Testis (tissue), 2 donors: ENCODE measurements at regions not wholly inside any gene's neighbourhood (a gene's known extent, or its start where the extent isn't known, plus 50 kb on each side); places are given as distances from the start of the nearest gene placed in this dataset.

Experiments used
- POLR2A ChIP-seq: fragments of 450-650 bp; IDR thresholded peaks from one replicate; pipeline ENCODE4 v1.6.1; 2017; ENCODE audit warnings: antibody characterized with exemption, mild to moderate bottlenecking, moderate library complexity
- TF ChIP-seq, protein P1 (sequence below), 3 experiments: fragments of 450-650 bp in 2 of 3; fragments of 200-600 bp in 1 of 3; sonication (generic) in 1 of 3; IDR thresholded peaks; one replicate each; pipeline ENCODE4 v1.5.1; 2016 to 2019; ENCODE audit warnings: antibody characterized with exemption in 3 of 3, mild to moderate bottlenecking in 2 of 3, moderate library complexity in 1 of 3

- TF ChIP-seq, protein P1, sequence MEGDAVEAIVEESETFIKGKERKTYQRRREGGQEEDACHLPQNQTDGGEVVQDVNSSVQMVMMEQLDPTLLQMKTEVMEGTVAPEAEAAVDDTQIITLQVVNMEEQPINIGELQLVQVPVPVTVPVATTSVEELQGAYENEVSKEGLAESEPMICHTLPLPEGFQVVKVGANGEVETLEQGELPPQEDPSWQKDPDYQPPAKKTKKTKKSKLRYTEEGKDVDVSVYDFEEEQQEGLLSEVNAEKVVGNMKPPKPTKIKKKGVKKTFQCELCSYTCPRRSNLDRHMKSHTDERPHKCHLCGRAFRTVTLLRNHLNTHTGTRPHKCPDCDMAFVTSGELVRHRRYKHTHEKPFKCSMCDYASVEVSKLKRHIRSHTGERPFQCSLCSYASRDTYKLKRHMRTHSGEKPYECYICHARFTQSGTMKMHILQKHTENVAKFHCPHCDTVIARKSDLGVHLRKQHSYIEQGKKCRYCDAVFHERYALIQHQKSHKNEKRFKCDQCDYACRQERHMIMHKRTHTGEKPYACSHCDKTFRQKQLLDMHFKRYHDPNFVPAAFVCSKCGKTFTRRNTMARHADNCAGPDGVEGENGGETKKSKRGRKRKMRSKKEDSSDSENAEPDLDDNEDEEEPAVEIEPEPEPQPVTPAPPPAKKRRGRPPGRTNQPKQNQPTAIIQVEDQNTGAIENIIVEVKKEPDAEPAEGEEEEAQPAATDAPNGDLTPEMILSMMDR (IDR thresholded peaks at IDR 0.05): no peak
- no peak for TF ChIP-seq POLR2A
Measured at GRCh38 chr3:74516019-74516418, 98.4 kb downstream of the CNTN3 start.
